GM19099 (cell line): ENCODE measurements at regions not wholly inside any gene's neighbourhood (a gene's known extent, or its start where the extent isn't known, plus 50 kb on each side); places are given as distances from the start of the nearest gene placed in this dataset.

Source experiments
- POLR2A ChIP-seq: IDR thresholded peaks from 3 replicates; pipeline ENCODE4 v1.6.1; 2011; ENCODE audit warnings: low read depth; ENCODE audit not compliant: insufficient read length; ENCODE audit errors: extremely low read depth

GRCh38 chr13:80166352-80166751 is 174.6 kb downstream of the SPRY2 start:
- TF ChIP-seq POLR2A: no peak

- TF ChIP-seq POLR2A: no peak
Observed at GRCh38 chr13:80164462-80164861, 176.5 kb downstream of the SPRY2 start.

- TF ChIP-seq POLR2A: no peak
Observed at GRCh38 chr13:80161896-80162295, 179.0 kb downstream of the SPRY2 start.

GRCh38 chr13:80161219-80161618 is 179.7 kb downstream of the SPRY2 start:
- no peak for TF ChIP-seq POLR2A

GRCh38 chr13:80160110-80160509 is 180.8 kb downstream of the SPRY2 start:
- TF ChIP-seq POLR2A: no peak

- no peak for TF ChIP-seq POLR2A
Observed at GRCh38 chr13:80157261-80157932, 183.5 kb downstream of the SPRY2 start.

GRCh38 chr13:80151016-80151415 is 189.9 kb downstream of the SPRY2 start:
- TF ChIP-seq POLR2A: no peak

- no peak for TF ChIP-seq POLR2A
Observed at GRCh38 chr13:80149736-80150135, 191.2 kb downstream of the SPRY2 start.

GRCh38 chr13:80145171-80145690 is 195.7 kb downstream of the SPRY2 start:
- TF ChIP-seq POLR2A: no peak

- no peak for TF ChIP-seq POLR2A
Observed at GRCh38 chr13:80144493-80144892, 196.4 kb downstream of the SPRY2 start.

GRCh38 chr13:80141123-80141849 is 199.6 kb downstream of the SPRY2 start:
- TF ChIP-seq POLR2A: no peak

- TF ChIP-seq POLR2A: no peak
Observed at GRCh38 chr13:80140685-80141084, 200.2 kb downstream of the SPRY2 start.

- no peak for TF ChIP-seq POLR2A
Observed at GRCh38 chr13:80139196-80139595, 201.7 kb downstream of the SPRY2 start.

GRCh38 chr13:80137994-80138393 is 202.9 kb downstream of the SPRY2 start:
- no peak for TF ChIP-seq POLR2A

- no peak for TF ChIP-seq POLR2A
Observed at GRCh38 chr13:80134346-80134745, 206.6 kb downstream of the SPRY2 start.

GRCh38 chr13:80133631-80134261 is 207.2 kb downstream of the SPRY2 start:
- TF ChIP-seq POLR2A: no peak
